Lower leg skin (tissue), 3 donors: ENCODE measurements at regions not wholly inside any gene's neighbourhood (a gene's known extent, or its start where the extent isn't known, plus 50 kb on each side); places are given as distances from the start of the nearest gene placed in this dataset.

ENCODE experiments used
- POLR2A ChIP-seq, 2 donors: fragments of 450-650 bp; IDR thresholded peaks; one replicate each; pipeline ENCODE4 v1.6.1; 2016 to 2017; ENCODE audit warnings: antibody characterized with exemption in 2 of 2, mild to moderate bottlenecking in 1 of 2, moderate library complexity in 1 of 2
- TF ChIP-seq, protein P1 (sequence below), 3 donors: fragments of 450-650 bp; IDR thresholded peaks; one replicate each; pipeline ENCODE4 v1.5.1; 2016; ENCODE audit warnings: antibody characterized with exemption in 3 of 3, mild to moderate bottlenecking in 3 of 3, moderate library complexity in 2 of 3

DNA sequence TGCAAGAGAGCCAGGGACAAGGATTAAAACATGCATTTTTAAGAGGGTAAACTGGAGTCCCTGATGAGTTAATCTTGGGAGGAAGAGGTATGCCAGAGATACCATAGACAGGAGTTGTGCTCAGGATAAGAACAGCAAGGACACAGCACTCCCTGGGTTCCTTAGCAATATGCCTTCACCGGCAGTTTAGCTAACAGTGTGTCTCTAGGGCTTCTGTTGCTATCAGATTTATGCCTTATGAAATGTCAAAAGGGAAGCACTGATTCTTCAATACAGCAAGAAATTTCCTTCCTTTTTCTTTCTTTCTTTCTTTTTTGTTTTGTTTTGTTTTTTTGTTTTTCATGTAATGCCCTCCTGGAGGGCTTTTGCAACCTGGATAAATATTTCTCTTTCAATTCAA lies 71.3 kb upstream of the LARGE1 start:
- TF ChIP-seq, protein P1, sequence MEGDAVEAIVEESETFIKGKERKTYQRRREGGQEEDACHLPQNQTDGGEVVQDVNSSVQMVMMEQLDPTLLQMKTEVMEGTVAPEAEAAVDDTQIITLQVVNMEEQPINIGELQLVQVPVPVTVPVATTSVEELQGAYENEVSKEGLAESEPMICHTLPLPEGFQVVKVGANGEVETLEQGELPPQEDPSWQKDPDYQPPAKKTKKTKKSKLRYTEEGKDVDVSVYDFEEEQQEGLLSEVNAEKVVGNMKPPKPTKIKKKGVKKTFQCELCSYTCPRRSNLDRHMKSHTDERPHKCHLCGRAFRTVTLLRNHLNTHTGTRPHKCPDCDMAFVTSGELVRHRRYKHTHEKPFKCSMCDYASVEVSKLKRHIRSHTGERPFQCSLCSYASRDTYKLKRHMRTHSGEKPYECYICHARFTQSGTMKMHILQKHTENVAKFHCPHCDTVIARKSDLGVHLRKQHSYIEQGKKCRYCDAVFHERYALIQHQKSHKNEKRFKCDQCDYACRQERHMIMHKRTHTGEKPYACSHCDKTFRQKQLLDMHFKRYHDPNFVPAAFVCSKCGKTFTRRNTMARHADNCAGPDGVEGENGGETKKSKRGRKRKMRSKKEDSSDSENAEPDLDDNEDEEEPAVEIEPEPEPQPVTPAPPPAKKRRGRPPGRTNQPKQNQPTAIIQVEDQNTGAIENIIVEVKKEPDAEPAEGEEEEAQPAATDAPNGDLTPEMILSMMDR (IDR thresholded peaks at IDR 0.05): no peak
- TF ChIP-seq POLR2A (IDR thresholded peaks at IDR 0.05): no peak
